PC-9 (cell line): ENCODE measurements at regions not wholly inside any gene's neighbourhood (a gene's known extent, or its start where the extent isn't known, plus 50 kb on each side); places are given as distances from the start of the nearest gene placed in this dataset.

Source experiments
- CTCF ChIP-seq: fragments of 200-600 bp; sonication (generic); conservative IDR thresholded peaks from 2 replicates; pipeline ENCODE4 v1.6.1; 2017; ENCODE audit warnings: mixed run types, antibody characterized with exemption, mild to moderate bottlenecking, moderate library complexity
- EZH2 ChIP-seq: fragments of 200-600 bp; sonication (generic); IDR thresholded peaks from 2 replicates; pipeline ENCODE4 v1.8.0; 2017; ENCODE audit warnings: antibody characterized with exemption, low read depth

DNA sequence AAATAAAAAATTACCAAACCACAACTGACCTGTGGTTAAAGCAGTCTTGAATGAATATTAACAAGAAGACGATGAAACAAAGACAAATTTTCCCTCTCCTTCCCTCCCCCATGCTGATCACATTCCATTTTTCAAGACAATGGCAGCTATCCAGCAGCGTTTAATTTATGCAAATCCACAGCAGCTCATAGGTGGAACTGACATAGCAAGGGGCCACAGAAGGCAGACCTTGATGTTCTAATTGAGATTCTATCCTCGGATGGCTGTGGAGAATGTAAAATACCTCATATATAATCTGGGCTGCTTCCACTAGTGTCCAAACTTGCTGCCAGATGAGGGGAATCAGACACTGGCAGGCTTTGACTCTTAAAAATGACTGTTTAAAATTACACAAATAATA is 211.5 kb downstream of the CHRDL1 start:
- TF ChIP-seq CTCF (no peak), EZH2 (no peak)
